PC-3 (cell line): ENCODE measurements at regions not wholly inside any gene's neighbourhood (a gene's known extent, or its start where the extent isn't known, plus 50 kb on each side); places are given as distances from the start of the nearest gene placed in this dataset.

ENCODE experiments used
- ATAC-seq: fragments of 200-7000 bp; cut with Tn5 transposase; 2 replicates; pipeline ENCODE4 v1.9.1; 2020; ENCODE audit warnings: mild to moderate bottlenecking, moderate library complexity
- BruUV-seq: library from RNA; stranded (reverse); fragments of 400-500 nt; replicated peaks from 2 replicates; lab custom pipeline; 2021; lab: Mats Ljungman, UMichigan
- CTCF ChIA-PET: fragments of 300-600 bp; sonication (Branson Sonifier 250); formaldehyde crosslinking; loops from one replicate; lab custom pipeline; 2022; ENCODE audit warnings: antibody characterized with exemption; lab: Charles Lee
- POLR2A ChIA-PET: fragments of 300-600 bp; sonication (Branson Sonifier 250); formaldehyde crosslinking; loops from one replicate; lab custom pipeline; 2022; ENCODE audit warnings: antibody characterized with exemption; ENCODE audit not compliant: unreplicated experiment; lab: Charles Lee
- DNase-seq: peaks from one replicate; pipeline ENCODE4 v3.0.0-alpha.2; 2015
- H2AFZ ChIP-seq: fragments of 300-600 bp; sonication (generic); 2 replicates; pipeline ENCODE4 v1.6.0; 2016; ENCODE audit warnings: antibody characterized with exemption, low read length
- H3F3A ChIP-seq: fragments of 300-600 bp; sonication (generic); one replicate; pipeline ENCODE4 v1.6.0; 2017; ENCODE audit warnings: antibody characterized with exemption, low read length, control low read depth, mild to moderate bottlenecking; ENCODE audit not compliant: unreplicated experiment
- H3K27ac ChIP-seq: fragments of 300-600 bp; sonication (generic); 2 replicates; pipeline ENCODE4 v1.5.1; 2016; ENCODE audit warnings: mild to moderate bottlenecking, low read length
- H3K27me3 ChIP-seq: fragments of 300-600 bp; sonication (generic); 2 replicates; pipeline ENCODE4 v1.6.1; 2016; ENCODE audit warnings: low read length, mixed read lengths
- H3K36me3 ChIP-seq: fragments of 300-600 bp; sonication (generic); 2 replicates; pipeline ENCODE4 v1.6.1; 2016; ENCODE audit warnings: low read depth, mixed run types, low read length, mixed read lengths
- H3K4me1 ChIP-seq: fragments of 300-600 bp; sonication (generic); 2 replicates; pipeline ENCODE4 v1.5.1; 2016; ENCODE audit warnings: low read length; ENCODE audit not compliant: insufficient read depth
- H3K4me2 ChIP-seq: fragments of 300-600 bp; sonication (generic); 2 replicates; pipeline ENCODE4 v1.6.0; 2016; ENCODE audit warnings: low read length
- H3K4me3 ChIP-seq: fragments of 300-600 bp; sonication (generic); 2 replicates; pipeline ENCODE4 v1.5.1; 2016; ENCODE audit warnings: mild to moderate bottlenecking, low read length, mixed read lengths
- H3K79me2 ChIP-seq: fragments of 300-600 bp; sonication (generic); 2 replicates; pipeline ENCODE4 v1.6.1; 2017; ENCODE audit warnings: low read length, mixed read lengths
- H3K9ac ChIP-seq: fragments of 300-600 bp; sonication (generic); 2 replicates; pipeline ENCODE4 v1.6.0; 2016; ENCODE audit warnings: mild to moderate bottlenecking, low read length
- H3K9me2 ChIP-seq: fragments of 300-600 bp; sonication (generic); replicated peaks from 2 replicates; pipeline ENCODE4 v1.6.1; 2016; ENCODE audit warnings: mixed run types, low read length, mixed read lengths
- H3K9me3 ChIP-seq: fragments of 300-600 bp; sonication (generic); 2 replicates; pipeline ENCODE4 v1.6.1; 2016; ENCODE audit warnings: low read length, mixed read lengths
- H4K20me1 ChIP-seq: fragments of 300-600 bp; sonication (generic); 2 replicates; pipeline ENCODE4 v1.6.1; 2016; ENCODE audit warnings: low read length, mixed read lengths
- CTCF ChIP-seq: fragments of 300-600 bp; sonication (generic); conservative IDR thresholded peaks from 2 replicates; pipeline ENCODE4 v1.5.1; 2017; ENCODE audit warnings: antibody characterized with exemption, low read depth, mild to moderate bottlenecking, low read length
- EZH2 ChIP-seq: fragments of 300-600 bp; sonication (generic); IDR thresholded peaks from one replicate; pipeline ENCODE4 v1.6.1; 2017; ENCODE audit warnings: antibody characterized with exemption, mild to moderate bottlenecking, low read length; ENCODE audit not compliant: unreplicated experiment
- EZH2phosphoT487 ChIP-seq: fragments of 300-600 bp; sonication (generic); IDR thresholded peaks from 2 replicates; pipeline ENCODE4 v1.6.1; 2018; ENCODE audit warnings: mild to moderate bottlenecking, antibody characterized with exemption, low read length, borderline replicate concordance
- intact Hi-C: fragments of 100-400 bp; cut with micrococcal nuclease; formaldehyde crosslinking; loops from 2 replicates; pipeline ENCODE4 v1.9.0; 2023

- Histone ChIP-seq H3K27me3 (no peaks in the 10 kb centered on the region), H3K27ac (no peak overlapping the region), H4K20me1 (no peaks in the 10 kb centered on the region), H3K9me2 (no peaks in the 10 kb centered on the region), H3K4me3 (no peak overlapping the region), H3K79me2 (no peaks in the 10 kb centered on the region), H3K4me2 (no peak overlapping the region), H3F3A (no peaks in the 10 kb centered on the region), H3K4me1 (no peaks in the 10 kb centered on the region), H2AFZ (no peak overlapping the region), H3K9ac (no peak overlapping the region), H3K36me3 (no peaks in the 10 kb centered on the region), H3K9me3 (no peaks in the 10 kb centered on the region)
- DNase-seq (no peak), ATAC-seq (no peak)
- intact Hi-C loops, result no loop called here
- ChIA-PET POLR2A (no interaction called here), CTCF (no interaction called here)
- TF ChIP-seq CTCF (no peak), EZH2 (no peak), EZH2phosphoT487 (no peak)
- no TSS peak for BruUV-seq
Measured at GRCh38 chr10:10222304-10222841, 795.3 kb upstream of the CELF2 start.

GRCh38 chr10:10223131-10223530, 794.5 kb upstream of the CELF2 start:
- intact Hi-C loops, result no loop called here
- no TSS peak for BruUV-seq
- H3K9ac ChIP-seq, result no peak overlapping the region
- no peaks in the 10 kb centered on the region for H3K9me3 ChIP-seq
- H4K20me1 ChIP-seq, result no peaks in the 10 kb centered on the region
- H3K9me2 ChIP-seq, result no peaks in the 10 kb centered on the region
- H3K4me3 ChIP-seq, result no peak overlapping the region
- no peak overlapping the region for H2AFZ ChIP-seq
- DNase-seq (no peak), ATAC-seq (no peak)
- ChIA-PET POLR2A (no interaction called here), CTCF (no interaction called here)
- no peaks in the 10 kb centered on the region for H3K36me3 ChIP-seq
- TF ChIP-seq CTCF (no peak), EZH2 (no peak), EZH2phosphoT487 (no peak)
- no peak overlapping the region for H3K4me2 ChIP-seq
- H3K79me2 ChIP-seq, result no peaks in the 10 kb centered on the region
- H3F3A ChIP-seq, result no peaks in the 10 kb centered on the region
- no peaks in the 10 kb centered on the region for H3K27me3 ChIP-seq
- no peaks in the 10 kb centered on the region for H3K4me1 ChIP-seq
- no peak overlapping the region for H3K27ac ChIP-seq

GRCh38 chr10:10225136-10225676, 792.5 kb upstream of the CELF2 start:
- H3K4me2 ChIP-seq, result no peak overlapping the region
- ChIA-PET POLR2A (no interaction called here), CTCF (no interaction called here)
- H3K9me3 ChIP-seq, result no peaks in the 10 kb centered on the region
- DNase-seq, result no peak
- no peak overlapping the region for H3K27ac ChIP-seq
- H2AFZ ChIP-seq, result no peak overlapping the region
- TF ChIP-seq EZH2 (no peak), EZH2phosphoT487 (no peak), CTCF (no peak)
- ATAC-seq, result no peak
- no peaks in the 10 kb centered on the region for H4K20me1 ChIP-seq
- no peaks in the 10 kb centered on the region for H3K9me2 ChIP-seq
- no peaks in the 10 kb centered on the region for H3K36me3 ChIP-seq
- no peak overlapping the region for H3K4me3 ChIP-seq
- no peaks in the 10 kb centered on the region for H3K4me1 ChIP-seq
- H3K9ac ChIP-seq, result no peak overlapping the region
- intact Hi-C loops, result no loop called here
- no peaks in the 10 kb centered on the region for H3F3A ChIP-seq
- H3K27me3 ChIP-seq, result no peaks in the 10 kb centered on the region
- BruUV-seq, result no TSS peak
- no peaks in the 10 kb centered on the region for H3K79me2 ChIP-seq
